SHP77 (cell line): ENCODE measurements at regions not wholly inside any gene's neighbourhood (a gene's known extent, or its start where the extent isn't known, plus 50 kb on each side); places are given as distances from the start of the nearest gene placed in this dataset.

Experiments used
- DNase-seq, 2 experiments: peaks; one replicate each; lab custom pipeline; 2025; lab: John Stamatoyannopoulos, UW

- DNase-seq, result no peak
Measured at GRCh38 chr20:57847104-57847503, 137.3 kb upstream of the PMEPA1 start.

- DNase-seq, result no peak
Measured at GRCh38 chr20:57844626-57845596, 135.1 kb upstream of the PMEPA1 start.

DNA sequence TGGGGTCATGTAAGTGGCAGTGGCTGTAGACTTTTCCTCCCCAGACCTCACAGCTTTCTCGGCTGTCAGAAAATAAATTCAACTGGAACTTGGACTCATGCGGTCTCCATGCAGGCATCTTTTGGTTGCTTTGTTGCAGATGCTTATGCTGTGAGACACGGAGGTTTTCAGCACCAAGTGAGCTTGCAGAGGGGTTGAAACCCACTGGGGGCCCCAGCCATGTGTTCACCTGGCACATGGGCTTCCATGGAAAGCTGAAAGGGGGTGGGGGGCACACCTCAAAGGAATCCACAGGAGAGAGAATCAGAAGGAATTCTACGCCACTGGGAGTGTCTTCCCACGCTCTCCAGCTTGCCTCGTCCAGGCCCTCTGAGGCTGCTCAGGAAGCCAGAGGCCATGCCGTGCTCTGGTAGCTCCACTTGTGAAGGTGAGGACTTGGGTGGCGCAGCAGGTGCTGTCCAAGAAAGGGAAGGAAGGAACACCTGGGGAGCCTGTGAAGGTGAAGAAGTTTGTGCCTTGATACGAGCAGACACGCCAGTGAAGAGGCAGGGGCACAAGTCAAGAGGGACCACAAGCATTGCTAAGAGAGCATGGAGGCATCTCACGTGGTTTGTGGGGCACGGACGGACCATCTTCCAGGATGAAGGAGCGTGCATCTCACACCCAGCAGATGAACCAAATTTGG is 134.3 kb upstream of the PMEPA1 start:
- no peak for DNase-seq

DNA sequence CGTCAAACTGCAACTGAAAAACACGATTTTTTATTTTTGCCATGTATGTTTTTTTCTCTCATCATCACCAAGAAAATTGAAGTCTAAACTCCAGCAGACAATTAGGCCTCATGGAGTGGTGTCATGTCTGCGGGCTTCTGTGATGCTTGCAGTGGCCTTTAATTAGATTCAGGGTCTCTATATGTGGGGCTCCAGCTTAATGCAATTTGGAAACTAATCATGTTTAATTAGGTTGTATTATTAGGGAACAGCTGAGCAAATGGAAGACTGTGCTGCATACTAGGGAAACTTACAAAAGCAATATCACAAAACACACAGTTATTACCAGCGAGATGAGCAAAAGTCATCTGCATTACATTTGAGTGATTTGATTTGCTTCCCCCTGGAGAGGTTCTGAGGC is 132.9 kb upstream of the PMEPA1 start:
- no peak for DNase-seq

DNA sequence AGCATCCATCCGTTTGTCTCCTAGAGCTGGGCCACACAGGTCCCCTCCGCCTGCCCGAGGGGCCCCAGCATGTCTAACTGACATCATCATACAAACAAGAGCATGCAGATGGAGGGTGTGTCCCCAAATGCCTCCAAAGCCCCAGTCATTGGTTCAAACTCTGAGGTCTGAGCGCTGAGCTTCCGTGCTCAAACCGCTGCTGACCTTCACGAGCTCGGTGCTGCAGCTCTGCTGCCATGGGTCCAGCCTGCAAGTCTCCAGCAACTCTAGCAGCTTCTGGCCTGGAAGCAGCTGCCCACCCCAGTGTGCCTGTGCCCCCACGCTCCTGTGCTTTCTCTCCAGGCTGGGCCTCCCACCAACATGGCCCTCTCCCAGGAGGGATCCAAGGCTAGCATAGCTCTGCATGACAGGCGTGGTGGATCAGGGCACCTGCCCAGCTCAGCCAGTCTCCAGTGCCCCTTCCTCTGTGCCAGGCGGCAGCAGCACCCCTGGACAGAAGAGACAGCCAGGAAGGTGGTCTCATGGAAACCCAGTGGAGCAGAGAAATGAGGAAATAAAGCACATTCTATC is 131.6 kb upstream of the PMEPA1 start:
- DNase-seq, result no peak

GRCh38 chr20:57840504-57841296 is 130.9 kb upstream of the PMEPA1 start:
- DNase-seq, result no peak

- no peak for DNase-seq
Measured at GRCh38 chr20:57840066-57840465, 130.3 kb upstream of the PMEPA1 start.

- DNase-seq, result no peak
Measured at GRCh38 chr20:57838670-57839151, 128.9 kb upstream of the PMEPA1 start.

GRCh38 chr20:57837208-57838035 is 127.6 kb upstream of the PMEPA1 start:
- DNase-seq, result no peak

DNA sequence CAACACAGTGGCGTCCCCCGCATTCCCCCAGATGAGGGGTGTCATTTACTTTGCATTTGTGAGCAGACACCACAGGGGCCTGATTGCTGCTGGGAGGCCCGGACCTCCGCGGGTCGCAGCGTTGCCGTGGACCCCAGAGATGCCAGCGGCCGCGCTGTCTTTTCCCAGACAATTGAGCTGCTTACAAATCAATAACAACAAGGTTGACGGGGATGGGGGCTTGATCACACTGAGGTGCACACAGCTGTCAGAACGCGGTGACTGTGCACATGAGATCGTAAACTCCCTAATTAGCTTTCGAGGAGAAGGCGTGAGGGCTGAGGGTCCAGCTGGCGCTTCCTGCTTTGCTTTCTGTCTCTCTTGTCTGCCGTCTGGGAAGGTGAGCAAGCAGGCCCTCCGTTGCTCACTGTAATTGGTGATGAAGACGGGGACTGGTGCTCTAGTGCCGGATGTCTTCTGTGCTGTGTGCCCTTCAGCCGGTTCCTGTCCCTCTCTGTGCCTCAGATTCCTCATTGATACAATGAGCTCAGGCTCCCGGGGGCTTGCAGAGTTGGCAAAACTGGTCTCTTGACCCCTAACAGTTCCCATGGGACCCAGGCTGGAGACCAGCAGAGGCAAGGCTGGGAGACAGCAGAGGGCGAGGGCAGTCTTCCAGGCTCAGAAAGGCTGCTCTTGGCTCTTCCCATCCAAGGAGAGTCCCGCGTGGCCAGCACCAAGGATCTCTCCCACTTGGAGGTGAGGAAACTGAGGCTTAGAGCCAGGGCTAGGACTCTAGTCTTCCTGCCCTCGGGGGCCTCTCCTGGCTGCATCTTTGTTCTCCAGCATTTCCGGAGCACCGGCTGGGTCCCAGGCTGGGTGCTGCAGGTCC is 126.0 kb upstream of the PMEPA1 start:
- no peak for DNase-seq

GRCh38 chr20:57835074-57835452 is 125.2 kb upstream of the PMEPA1 start:
- no peak for DNase-seq

DNA sequence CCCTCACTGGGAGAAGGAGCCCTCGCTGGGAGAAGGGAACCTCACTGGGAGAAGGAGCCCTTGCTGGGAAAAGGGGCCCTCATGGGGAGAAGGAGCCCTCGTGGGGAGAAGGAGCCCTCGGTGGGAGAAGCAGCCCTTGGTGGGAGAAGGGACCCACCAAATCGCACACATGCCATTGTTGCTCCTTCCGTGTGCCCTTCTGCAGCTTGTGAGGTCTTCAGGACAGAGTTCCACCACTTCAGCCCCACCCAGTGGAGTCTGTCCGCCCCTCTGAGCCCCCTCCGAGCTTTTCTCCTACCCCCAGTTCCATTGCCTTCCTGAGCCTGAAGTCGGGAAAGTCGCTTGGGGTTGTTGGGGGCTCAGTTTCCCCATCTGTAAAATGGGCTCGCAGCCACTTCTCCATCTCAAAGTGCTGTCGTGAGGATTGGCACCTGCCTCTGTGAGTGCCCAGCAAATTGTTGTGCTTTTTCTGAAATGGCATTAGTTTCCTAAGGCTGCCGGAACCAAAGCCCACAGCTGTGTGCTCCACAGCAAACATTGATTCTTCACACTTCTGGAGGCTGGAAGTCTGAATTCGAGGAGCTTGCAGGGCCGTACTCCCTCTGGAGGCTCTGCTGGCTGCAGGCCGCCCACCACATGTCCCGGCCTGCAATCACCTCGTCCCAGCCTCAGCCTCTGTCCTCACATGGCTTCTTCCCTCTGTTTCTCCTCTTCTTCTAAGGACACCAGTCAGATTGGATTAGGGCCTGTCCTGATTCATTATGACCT is 124.7 kb upstream of the PMEPA1 start:
- no peak for DNase-seq

GRCh38 chr20:57831993-57832585 is 122.3 kb upstream of the PMEPA1 start:
- DNase-seq, result no peak

GRCh38 chr20:57831326-57831992 is 121.6 kb upstream of the PMEPA1 start:
- no peak for DNase-seq

GRCh38 chr20:57830515-57830895 is 120.7 kb upstream of the PMEPA1 start:
- DNase-seq, result no peak

- no peak for DNase-seq
Measured at GRCh38 chr20:57829805-57830514, 120.1 kb upstream of the PMEPA1 start.

GRCh38 chr20:57829336-57829735 is 119.5 kb upstream of the PMEPA1 start:
- DNase-seq, result no peak

GRCh38 chr20:57828696-57829095 is 118.9 kb upstream of the PMEPA1 start:
- DNase-seq, result no peak
